Hematopoietic multipotent progenitor cell treated with erythropoietin and hydrocortisone succinate and interleukin-3 and kit ligand, for 17 days (in vitro differentiated cells): ENCODE measurements at regions not wholly inside any gene's neighbourhood (a gene's known extent, or its start where the extent isn't known, plus 50 kb on each side); places are given as distances from the start of the nearest gene placed in this dataset.
"Not testable (repeated sequence)": the region's sequence is repeated elsewhere in the genome, so short reads cannot be mapped to it uniquely, and the experiment has no call there.

Experiments used
- DNase-seq: peaks from one replicate; pipeline ENCODE4 v3.0.0-alpha.2; 2015; ENCODE audit warnings: low spot score

DNA sequence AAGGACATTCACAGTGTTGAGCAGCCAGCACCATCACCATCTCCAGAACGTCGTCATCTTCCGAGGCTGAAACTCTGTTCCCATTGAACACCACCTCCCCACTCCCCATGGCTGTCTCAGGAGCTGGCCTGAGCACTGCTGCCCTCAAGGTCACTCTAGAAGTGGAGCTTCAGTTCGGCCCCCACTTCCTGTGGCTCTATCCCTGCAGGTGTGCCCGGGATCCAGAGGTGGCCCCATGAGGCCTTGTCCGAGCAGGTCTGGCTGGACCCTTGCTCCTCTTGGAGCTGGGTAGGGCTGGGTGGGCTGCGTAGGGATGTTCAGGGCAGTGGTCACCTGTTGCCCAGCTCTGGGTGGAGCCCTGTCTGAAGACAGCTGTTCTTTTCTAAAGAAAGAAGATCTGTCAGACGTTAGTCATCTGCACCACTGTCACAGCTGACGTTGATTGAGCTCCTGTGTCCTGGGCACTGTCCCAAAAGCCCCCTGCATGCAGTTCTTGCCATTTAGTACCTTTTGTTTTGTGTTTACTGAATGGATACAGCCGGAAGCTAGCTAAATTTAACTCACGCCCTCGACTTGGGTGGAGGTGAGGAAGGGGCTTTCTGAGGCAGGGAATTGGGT is 75.5 kb upstream of the CLDN5 start:
- DNase-seq, result no peak

DNA sequence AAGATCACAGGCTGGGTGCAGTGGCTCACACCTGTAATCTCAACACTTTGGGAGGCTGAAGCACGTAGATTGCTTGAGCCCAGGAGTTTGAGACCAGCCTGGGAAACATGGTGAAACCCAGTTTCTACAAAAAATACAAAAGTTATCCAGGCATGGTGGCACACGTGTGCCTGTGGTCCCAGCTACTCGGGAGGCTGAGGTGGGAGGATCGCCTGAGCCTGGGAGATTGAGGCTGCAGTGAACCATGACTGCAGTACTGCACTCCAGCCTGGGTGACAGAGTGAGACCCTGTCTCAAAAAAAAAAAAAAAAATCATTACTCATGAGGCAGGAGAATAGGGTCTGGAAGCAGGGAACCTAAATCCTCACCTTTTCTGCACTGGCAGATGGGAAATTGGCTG is 79.1 kb upstream of the CLDN5 start:
- not testable (repeated sequence) for DNase-seq

DNA sequence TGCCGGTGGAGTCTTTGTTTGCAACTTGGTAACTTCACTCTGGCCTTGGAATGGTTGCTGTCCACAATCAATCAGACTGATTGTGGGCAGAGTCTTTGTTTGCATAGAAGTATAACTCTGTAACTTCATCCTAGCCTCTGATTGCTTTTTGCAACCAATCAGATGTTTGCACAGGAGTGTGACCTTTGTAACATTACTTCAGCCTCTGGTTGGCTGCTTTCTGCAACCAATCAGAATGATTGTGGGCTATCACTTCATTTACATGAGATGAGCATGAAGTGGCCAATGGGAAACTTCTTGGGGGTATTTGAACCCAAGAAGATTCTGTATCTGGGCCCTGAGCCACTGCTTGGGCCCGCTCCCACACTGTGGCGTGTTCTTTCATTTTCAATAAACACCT is 79.6 kb upstream of the CLDN5 start:
- DNase-seq, result no peak

DNA sequence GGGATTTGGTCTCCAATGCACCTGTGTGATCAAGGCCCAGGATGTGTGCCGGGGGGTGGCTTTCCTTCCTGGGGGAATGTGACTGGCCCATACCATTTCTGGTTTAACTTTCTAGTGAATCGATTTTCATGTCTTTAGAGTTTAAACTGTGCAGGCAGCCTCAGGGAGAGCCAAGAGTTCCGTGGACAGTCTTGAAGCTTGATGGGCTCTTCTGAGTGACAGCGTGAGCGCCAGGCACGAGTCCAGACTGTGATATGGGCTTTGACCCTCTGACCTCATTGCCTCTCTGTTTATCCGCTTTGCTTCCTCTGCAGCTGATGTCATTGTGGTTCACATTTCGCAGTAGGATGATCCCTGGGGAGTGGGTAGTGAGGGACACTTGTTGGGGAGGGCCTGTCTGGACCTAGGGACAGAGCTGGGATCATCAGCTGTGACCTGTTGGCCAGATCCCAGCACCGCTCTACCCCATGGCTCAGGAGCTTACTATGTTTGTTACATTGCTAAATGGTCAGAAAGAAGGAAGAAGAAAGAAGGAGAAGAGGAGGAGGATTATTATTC is 80.6 kb upstream of the CLDN5 start:
- no peak for DNase-seq

DNA sequence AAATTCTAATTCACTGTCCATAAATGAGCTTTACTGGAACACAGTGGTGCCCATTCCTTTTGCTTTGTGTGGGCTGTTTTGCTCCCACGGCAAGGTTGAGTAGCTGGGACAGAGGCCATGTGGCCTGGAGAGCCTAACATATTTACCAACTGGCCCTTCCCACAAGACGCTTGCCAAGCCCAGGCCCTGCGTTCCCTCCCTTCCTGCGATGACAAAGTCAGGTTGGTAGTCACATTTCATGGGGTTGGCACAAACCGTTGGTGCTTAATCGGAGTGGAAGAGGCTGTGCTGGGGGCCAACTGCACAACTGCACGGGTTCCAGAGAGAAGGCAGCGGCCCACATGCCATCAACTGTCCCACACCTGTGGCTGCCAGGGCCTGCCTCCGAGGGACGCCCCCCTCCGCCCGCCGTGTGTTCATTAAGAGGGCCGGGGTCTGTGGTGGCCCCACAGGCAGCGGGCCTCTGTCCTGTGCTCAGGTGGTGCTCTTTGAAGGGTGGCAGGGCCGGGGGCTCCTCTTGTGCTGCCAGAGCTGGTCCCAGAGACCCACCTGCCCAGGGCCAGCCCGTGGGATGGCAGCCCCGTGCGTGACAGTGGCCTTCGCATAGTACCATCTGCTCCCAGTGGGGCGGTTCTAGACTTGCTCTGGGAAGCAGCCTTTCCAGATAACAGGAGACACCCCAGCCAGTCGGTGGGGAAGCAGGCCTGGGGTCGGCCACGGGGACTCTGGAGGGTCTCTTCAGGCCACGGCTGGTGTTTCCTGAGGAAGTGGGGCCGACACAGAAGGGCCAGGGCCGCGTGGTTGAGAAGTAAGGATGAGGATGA is 81.5 kb upstream of the CLDN5 start:
- DNase-seq, result no peak

DNA sequence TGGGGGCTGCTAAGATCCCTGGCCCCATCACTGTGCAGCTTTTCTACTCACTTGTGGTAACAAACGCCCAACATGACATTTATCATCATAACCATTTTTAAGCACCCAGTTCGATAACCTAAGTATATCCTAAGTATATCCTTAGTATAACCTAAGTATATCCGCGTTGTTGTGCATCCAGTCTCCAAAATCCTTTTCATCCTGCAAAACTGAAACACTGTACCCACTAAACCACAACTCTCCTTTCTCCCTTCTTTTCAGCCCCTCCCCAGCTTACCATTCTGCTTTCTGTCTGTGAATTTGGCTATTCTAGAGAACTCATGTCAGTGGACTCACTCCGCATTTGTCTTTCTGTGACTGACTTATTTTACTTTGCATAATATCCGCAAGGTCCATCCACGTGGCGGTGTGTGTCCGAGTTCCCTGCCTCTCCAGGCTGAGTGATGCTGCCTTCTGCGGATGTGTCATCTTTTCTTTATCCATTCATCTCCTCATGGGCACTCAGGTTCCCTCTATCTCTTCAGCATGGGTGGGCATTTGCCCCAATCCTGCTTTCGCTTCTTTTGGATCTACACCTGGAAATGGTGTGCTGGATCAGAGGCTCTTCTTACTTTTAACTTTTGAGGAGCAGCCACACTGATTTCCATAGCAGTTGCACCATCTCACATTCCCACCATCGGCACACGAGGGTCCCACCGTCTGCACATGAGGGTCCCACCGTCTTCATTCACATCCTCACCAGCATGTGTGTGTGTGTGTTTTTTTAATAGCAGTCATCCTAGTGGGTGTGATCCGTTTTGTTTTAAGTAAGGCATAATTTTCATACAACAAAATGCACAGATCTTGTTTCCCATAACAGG is 82.4 kb upstream of the CLDN5 start:
- no peak for DNase-seq

DNA sequence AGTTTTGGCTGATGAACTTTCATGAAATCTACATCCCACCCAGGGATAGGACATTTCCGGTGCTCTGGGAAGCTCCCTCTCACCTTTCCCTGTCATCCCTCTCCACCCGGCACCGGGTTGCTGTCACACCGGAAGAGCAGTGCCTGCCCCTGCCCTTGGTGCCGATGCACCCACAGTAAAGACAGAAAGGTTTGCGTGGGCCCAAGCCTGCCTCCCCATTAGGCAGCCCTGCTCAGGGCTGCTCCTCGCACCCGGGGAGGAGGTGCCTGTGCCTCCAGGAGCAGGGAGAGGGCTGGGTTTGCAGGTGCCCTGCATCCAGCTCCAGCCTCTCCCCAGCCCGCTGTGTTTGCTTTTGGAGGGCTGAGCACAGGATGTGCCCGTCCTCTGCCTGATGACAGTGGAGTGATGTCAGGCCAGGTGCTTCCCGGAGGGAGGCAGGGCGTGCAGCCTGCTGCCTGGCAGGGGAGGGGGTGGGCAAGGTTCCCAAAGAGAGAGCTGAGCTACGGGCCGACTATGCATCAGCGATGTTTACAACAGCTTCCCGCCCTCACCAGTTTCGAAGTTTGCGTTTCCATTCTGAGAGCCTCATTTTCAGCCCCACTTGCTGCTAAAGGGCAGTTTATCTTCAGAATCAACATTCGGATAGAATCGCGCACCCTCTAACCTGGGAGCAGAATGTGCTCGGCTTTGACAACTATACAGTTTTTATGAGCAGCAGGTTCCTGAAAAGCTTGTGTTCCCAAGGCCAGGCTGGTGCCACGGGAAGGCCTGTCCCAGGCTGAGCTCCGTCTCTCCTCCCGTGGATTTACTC is 83.2 kb upstream of the CLDN5 start:
- DNase-seq, result no peak

DNA sequence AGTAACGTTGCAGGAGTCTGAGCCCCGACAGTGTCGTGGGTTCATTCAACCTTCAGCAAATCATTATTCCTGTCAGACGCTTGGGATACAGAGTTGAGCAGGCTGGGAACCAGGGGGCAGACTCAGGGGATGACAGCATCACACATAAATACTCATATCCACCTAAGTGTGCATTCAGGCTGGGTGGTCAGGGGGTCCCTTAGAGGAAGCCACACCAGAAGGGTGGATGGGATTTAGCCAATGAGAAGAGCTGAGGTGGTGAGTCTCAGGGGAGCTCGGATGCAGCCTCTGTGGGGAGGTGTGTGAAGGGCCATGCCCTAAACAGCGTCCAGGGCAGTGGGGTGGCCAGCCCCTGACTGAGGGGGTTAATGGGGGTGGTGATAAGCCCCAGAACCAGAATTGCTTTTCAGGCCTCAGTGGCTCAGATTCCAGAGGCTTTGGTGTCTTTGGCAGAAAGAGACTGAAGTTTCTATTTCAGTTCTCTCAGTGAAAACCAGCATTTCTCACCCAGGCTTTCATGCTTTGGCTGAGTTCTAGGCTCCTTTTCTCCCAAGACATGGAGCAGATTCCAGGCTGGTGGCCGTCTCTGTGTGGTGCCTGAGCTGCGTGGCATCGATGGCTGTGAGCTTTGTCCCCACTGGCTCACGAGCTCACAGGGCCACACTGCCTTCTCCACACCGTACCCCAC is 83.9 kb upstream of the CLDN5 start:
- no peak for DNase-seq

DNA sequence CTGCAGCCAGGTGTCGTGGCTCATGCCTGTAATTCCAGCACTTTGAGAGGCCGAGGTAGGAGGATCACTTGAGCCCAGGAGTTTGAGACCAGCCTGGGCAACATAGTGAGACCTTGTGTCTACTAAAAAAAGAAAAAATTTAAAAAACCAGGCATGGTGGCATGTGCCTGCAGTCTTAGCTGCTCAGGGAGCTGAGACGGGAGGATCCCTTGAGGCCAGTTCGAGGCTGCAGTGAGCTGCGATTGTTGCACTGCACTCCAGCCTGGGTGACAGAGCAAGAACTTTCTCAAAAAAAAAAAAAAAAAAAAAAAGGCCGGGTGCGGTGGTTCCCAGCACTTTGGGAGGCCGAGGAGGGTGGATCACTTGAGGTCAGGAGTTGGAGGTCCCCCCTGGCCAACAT is 85.5 kb upstream of the CLDN5 start:
- not testable (repeated sequence) for DNase-seq

DNA sequence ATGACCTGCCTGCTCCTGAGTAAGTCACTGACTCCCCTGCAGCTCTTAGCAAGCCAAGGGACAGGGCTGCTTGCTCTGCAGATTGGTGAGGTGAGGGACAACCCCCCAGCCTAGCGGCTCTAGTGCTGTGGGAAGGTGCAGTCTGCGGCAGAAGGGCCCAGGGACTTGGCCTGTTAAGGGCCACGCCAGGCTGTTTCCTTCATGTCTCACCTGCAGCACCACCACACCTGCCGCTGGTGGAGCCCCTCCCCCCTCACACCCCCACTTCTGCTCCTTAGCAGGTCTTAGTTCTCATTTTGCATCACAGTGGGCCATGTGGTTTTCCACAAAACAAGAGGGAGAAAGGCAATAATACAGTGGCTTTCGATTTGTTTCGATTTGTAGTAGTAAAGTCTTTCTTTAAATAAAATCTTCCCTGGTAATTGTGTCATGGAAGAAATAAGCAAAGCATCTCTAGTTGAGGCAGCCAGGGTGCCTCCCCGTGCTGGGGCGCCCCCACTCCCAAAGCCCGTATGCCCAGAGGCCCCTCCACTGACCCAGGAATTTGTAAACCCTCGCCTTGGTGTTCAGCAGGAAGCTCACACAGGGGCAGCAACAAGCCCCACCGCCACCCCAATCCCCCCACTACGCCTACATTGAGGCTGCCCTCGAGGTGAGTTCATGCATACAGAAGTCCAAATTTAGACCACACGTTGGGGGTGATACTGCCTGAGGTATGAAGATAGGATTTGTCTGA is 86.5 kb upstream of the CLDN5 start:
- DNase-seq, result no peak

DNA sequence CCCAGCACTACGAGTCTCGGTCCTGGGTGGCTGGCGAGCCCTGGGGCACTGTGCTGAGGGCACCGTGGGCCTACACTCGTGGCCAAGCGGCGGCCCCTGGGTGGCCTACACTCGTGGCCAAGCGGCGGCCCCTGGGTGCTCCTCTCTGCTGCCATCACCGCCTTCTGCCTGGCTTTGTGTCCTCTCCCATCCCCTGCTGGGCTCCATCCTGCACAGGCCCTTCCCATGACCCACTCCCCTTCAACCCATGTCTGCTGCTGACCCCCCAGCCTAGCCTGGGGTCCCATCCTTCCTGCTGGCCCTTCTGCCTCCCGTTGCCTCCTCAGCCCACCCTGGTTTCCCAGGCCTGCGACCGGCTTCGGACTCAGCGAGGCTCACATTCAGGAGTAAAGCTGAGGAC is 87.4 kb upstream of the CLDN5 start:
- DNase-seq, result no peak

DNA sequence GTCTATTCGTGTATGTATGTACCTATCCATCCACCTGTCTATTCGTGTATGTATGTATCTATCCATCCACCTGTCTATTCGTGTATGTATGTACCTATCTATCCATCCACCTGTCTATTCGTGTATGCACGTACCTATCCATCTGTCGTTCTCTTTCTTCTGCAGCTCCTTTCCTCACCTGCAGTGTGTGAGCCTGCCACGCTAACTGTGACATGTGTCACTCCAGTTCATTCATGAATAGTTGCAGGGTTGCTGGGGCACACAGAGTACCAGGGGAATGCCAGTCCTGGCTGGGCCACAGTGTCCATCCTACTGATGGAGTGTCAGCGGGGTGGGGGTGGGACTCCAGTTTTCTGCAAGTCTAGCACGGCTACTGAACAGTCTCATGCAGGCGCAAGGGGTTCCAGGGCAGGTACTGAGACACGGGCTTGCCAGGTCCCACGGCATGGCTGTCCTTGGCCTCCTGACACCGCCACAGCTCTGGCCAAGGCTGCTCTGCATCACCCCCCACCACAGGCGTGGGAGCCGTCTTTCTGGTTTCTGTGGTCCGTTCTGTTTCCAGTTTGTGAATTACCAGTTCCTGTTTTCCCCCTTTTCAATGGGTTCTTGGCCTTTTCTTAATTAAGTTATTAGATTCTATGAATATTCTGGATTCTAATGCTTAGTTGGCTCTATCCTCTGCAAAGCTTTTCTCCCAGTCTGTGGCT is 88.8 kb upstream of the CLDN5 start:
- DNase-seq, result no peak

DNA sequence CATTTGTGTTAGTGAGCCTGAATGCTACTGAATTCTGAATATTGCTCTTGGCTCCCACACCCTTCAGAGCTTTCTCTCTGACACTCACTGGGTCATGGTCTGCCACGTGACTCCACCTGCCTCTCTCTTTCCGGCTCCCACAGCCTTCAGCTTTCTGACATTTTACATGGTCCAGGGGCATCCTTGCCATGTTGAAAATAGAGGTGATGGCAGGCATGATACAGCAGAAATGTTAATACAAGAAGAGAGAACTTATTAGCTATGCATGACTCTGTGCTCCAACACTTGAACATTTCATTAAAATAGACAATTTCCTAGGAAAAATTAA is 90.3 kb upstream of the CLDN5 start:
- DNase-seq, result no peak

DNA sequence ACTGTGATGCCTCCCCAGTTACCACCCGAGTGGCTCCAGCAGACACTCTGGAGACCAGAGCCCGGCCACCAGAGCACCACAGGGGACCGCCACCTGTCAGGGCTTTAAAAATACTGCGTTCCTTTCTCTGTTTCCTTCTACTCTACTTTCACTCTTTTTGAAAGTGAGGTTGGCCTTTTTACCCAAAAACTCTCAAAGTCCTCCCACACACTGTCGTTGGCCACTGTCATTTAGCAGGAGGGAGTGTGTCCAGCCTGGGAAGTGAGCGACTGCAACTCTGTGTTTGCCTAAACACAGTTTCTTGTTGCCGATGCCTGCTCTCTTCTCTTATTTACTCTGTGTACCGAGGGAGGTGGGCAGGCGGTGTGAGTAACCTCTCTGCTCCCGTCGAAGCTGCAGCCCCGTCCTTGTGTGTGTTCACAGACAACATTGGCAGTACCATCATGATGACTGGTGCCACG is 90.8 kb upstream of the CLDN5 start:
- DNase-seq, result no peak

DNA sequence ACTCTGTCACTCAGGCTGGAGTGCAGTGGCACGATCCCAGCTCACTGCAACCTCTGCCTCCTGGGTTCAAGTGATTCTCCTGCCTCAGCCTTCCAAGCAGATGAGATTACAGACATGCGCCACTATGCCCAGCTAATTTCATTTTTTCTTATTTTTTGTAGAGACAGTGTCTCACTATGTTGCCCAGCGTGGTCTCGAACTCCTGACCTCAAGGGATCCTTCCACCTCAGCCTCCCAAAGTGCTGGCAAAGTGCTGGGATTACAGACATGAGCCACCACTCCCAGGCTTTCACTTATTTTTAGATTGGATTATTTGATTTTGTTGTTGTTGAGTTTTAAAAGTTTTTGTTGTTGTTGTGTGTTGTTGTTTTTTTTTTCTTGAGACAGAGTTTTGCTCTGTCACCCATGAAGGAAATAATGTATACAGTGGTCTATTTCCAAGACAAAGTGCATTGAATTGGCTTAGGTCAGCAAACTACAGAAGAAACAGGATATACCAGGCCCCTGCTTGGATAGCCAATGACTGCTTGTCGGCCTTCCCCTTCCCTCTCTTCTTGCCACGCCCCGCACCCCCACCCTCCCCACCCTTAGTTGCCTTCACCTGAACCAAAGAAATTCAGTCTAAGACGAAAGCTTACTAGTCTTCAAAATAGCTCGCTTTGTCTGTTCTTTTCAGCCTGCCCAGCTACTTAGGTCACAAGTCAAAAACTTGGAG is 91.8 kb upstream of the CLDN5 start:
- DNase-seq, result no peak

DNA sequence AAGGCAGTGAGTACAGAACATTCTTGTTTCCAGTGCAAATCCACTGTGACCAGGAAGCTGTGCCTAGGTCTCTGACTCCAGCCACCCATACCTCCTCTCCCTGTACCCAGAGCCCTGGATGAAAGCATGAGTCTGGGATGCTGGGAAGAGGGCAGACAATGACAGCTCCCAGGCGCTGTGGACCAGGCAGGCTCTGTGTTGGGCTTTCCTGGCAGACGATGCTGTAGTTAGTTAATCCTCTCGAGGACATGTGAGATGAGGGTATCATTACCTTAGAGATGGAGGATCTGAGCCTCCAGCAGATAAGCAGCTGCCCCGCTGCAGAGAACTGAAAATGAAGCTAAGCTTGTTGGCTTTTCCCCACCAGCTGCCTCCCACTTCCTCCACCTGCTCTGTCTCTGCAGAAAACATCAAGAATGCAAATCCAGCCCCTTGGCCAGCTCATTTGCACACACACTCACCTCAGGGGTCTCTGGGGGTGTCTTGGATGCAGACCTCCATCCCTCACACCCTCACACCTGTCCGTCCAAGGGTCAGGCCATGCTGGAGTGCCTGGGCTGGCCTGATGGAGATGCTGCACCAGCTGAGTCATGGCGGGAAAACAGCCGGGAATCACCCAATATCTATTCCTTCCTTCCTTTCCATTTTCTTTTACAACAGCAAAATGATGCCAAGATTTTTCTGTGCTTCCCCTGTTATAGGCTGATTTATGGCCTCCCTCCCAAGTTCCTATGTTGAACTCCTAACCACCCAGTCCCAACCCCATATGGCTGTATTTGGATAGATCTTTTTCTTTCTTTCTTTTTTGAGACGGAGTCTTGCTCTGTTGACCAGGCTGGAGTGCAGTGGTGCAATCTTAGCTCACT is 94.9 kb upstream of the SEPTIN5 start:
- no peak for DNase-seq

DNA sequence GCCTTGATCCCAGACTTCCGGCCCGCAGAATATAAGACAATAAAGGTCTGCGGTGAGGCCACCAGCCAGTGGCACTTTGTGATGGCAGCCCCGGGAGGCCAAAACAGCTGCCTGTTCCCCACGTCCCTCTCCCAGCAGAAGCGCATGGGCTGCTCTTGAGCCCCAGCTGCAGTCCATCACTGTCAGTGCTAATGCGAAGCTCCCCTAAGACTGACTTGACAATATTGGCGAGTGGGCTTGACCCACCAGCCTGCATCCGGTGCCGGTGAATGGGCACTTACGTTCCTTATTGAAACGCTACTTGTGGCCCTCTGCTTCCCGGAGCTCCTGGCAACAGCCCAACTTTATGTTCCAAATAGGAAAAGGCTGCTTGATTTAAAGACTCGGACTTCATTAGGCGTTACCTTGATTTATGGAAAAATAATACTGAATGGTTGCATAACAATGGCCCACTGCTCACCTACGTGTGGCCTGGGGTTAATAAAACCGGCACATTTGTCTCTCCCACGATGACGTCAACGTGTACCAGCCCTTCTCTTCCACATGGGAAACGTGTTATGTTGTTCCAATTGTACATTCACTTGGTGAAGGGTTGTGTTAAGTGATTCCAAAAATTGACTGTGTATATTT is 93.4 kb upstream of the SEPTIN5 start:
- no peak for DNase-seq
